Upper lobe of right lung (tissue), 1 donor: ENCODE measurements at regions not wholly inside any gene's neighbourhood (a gene's known extent, or its start where the extent isn't known, plus 50 kb on each side); places are given as distances from the start of the nearest gene placed in this dataset.

Experiments used
- ATAC-seq: fragments of 200-7000 bp; cut with Tn5 transposase; one replicate; pipeline ENCODE4 v1.9.1; 2020; ENCODE audit warnings: mild to moderate bottlenecking, moderate library complexity
- DNase-seq: peaks from one replicate; pipeline ENCODE4 v3.0.0-alpha.2; 2020
- H3K27ac ChIP-seq: fragments of 200-600 bp; one replicate; pipeline ENCODE4 v1.8.0; 2022
- H3K27me3 ChIP-seq: fragments of 200-600 bp; one replicate; pipeline ENCODE4 v1.8.0; 2022; ENCODE audit warnings: mild to moderate bottlenecking
- H3K36me3 ChIP-seq: fragments of 200-600 bp; one replicate; pipeline ENCODE4 v1.8.0; 2022
- H3K4me1 ChIP-seq: fragments of 200-600 bp; one replicate; pipeline ENCODE4 v1.8.0; 2022
- H3K4me3 ChIP-seq: fragments of 200-600 bp; one replicate; pipeline ENCODE4 v1.8.0; 2022; ENCODE audit warnings: mild to moderate bottlenecking
- H3K9me3 ChIP-seq: fragments of 200-600 bp; one replicate; pipeline ENCODE4 v1.8.0; 2022
- intact Hi-C: fragments of 100-400 bp; cut with DNase I; formaldehyde crosslinking; loops from one replicate; pipeline ENCODE4 v1.11.0; 2022
- TF ChIP-seq, protein P1 (sequence below): fragments of 200-600 bp; IDR thresholded peaks from one replicate; pipeline ENCODE4 v1.8.0; 2022; ENCODE audit warnings: antibody characterized with exemption
- donor health status: DM: no; HTN: yes; CAD: no; lungs with severe emphysema.

DNA sequence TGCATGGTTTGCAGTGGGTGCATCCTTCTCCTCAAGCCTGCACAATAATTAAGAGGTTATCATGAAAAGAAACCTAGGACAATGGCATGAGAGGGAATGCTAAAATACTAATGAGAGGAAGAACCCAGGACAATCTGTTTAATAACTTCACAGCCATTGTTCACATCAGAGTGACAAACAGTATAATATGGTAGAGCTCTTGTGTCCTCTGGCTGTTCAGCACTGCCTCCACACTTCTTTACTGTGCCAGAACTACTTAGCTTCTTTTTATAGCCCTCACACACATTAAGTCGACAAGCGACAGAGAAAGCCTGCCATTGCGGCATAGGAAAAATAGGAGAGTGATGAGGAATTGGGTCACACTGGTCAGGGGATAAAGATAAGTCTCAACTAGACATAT, 65.0 kb upstream of the MEIS2 start:
- TF ChIP-seq, protein P1, sequence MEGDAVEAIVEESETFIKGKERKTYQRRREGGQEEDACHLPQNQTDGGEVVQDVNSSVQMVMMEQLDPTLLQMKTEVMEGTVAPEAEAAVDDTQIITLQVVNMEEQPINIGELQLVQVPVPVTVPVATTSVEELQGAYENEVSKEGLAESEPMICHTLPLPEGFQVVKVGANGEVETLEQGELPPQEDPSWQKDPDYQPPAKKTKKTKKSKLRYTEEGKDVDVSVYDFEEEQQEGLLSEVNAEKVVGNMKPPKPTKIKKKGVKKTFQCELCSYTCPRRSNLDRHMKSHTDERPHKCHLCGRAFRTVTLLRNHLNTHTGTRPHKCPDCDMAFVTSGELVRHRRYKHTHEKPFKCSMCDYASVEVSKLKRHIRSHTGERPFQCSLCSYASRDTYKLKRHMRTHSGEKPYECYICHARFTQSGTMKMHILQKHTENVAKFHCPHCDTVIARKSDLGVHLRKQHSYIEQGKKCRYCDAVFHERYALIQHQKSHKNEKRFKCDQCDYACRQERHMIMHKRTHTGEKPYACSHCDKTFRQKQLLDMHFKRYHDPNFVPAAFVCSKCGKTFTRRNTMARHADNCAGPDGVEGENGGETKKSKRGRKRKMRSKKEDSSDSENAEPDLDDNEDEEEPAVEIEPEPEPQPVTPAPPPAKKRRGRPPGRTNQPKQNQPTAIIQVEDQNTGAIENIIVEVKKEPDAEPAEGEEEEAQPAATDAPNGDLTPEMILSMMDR: no peak
- H3K27ac ChIP-seq: no peak overlapping the region
- no peaks in the 10 kb centered on the region for H3K27me3 ChIP-seq
- H3K4me3 ChIP-seq: no peak overlapping the region
- intact Hi-C loops: no loop called here
- H3K4me1 ChIP-seq: no peaks in the 10 kb centered on the region
- no peak for ATAC-seq
- no peak for DNase-seq
- no peaks in the 10 kb centered on the region for H3K9me3 ChIP-seq
- no peaks in the 10 kb centered on the region for H3K36me3 ChIP-seq

DNA sequence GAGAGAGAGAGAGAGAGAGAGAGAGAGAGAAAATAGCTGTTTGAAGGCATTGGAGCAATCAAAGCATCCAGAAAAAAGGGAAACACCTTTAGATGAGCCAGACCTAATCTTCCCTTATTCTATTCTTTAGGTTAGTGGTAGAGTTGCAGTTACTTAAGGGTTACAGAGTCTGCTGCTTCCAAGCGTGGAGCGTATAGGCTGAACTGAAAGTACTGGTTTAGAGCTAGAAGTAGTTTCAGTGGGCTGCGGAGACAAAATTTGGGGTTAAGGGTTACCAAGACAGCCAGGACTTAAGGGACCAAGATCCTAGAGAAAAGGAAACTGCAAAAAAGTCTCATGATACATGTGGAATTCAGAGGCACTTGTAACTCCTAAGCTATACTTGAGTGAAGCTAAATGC, 66.1 kb upstream of the MEIS2 start:
- no peak overlapping the region for H3K4me3 ChIP-seq
- no peak for DNase-seq
- no peaks in the 10 kb centered on the region for H3K4me1 ChIP-seq
- no peaks in the 10 kb centered on the region for H3K36me3 ChIP-seq
- TF ChIP-seq, protein P1: no peak
- no peak overlapping the region for H3K27ac ChIP-seq
- H3K27me3 ChIP-seq: no peaks in the 10 kb centered on the region
- intact Hi-C loops: no loop called here
- no peak for ATAC-seq
- H3K9me3 ChIP-seq: no peaks in the 10 kb centered on the region

DNA sequence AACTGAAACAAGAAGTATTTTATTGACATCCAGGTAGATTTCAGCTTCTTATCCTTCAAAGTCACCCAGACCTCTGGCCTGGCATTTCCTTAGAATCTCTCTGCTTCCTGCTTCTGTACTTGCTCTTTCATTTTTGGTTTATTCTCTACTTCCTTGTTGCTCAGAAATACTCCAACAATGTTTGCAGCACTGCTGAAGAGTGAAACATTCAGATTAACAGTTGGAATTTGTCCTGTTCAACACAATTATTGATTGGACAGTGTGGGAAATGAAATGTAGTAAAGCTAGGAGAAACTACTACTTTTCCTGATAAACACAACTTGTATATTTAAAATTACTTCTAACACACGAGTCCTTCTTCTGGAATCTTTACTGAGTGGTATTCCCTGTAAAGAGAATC, 81.0 kb upstream of the MEIS2 start:
- Histone ChIP-seq H3K4me1 (no peaks in the 10 kb centered on the region), H3K36me3 (no peaks in the 10 kb centered on the region), H3K27me3 (no peaks in the 10 kb centered on the region), H3K27ac (no peak overlapping the region), H3K9me3 (no peaks in the 10 kb centered on the region), H3K4me3 (no peak overlapping the region)
- intact Hi-C loops: no loop called here
- ATAC-seq (no peak), DNase-seq (no peak)
- TF ChIP-seq, protein P1: no peak

DNA sequence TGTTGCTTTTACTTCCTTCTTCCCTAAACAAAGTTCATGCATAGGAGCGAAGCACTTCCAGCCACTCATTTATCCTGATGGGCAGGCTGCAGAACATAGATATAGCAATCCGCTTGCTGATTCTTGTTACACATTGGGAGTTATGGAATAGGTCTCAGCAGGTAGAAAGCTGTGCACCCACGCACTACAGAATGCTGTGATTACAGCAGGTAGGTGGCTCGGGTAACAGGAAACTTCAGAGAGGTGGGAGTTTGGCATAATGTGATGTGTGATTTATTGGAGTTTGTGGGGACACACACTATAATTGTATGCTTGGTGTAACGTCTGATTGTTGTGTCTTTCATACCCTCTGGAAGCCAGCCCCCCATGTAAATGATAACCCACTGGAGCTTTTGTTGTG, 99.2 kb upstream of the MEIS2 start:
- no peak for ATAC-seq
- no peaks in the 10 kb centered on the region for H3K4me1 ChIP-seq

DNA sequence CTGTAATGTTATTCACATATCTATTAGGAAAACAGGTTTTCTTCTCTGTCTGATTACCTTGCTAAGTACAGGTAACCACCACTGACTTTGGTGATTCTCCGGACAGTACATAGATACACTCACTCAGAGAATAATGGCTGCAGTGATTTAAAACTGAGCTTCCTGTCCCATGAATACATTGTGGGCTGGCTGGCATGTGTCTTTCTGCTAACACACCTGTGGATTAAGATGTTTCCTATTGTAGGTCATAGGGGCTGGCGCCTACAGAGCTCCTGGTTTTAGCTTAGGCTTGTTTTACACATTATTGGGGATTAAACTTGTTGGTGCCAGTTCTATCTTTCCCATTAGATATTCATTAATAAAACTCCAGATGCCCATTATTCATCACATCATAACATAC, 102.7 kb upstream of the MEIS2 start:
- no peaks in the 10 kb centered on the region for H3K9me3 ChIP-seq
- H3K27me3 ChIP-seq: no peaks in the 10 kb centered on the region
- DNase-seq (no peak), ATAC-seq (no peak)
- TF ChIP-seq, protein P1: no peak
- intact Hi-C loops: no loop called here
- H3K36me3 ChIP-seq: no peaks in the 10 kb centered on the region
- H3K4me3 ChIP-seq: no peak overlapping the region
- H3K27ac ChIP-seq: no peak overlapping the region
- H3K4me1 ChIP-seq: no peaks in the 10 kb centered on the region

More for the DNA sequence above, 99.2 kb upstream of the MEIS2 start:
- no peaks in the 10 kb centered on the region for H3K36me3 ChIP-seq
- H3K27me3 ChIP-seq: no peaks in the 10 kb centered on the region
- H3K27ac ChIP-seq: no peak overlapping the region
- H3K4me3 ChIP-seq: no peak overlapping the region
- intact Hi-C loops: no loop called here
- TF ChIP-seq, protein P1: no peak
- no peaks in the 10 kb centered on the region for H3K9me3 ChIP-seq
- no peak for DNase-seq

DNA sequence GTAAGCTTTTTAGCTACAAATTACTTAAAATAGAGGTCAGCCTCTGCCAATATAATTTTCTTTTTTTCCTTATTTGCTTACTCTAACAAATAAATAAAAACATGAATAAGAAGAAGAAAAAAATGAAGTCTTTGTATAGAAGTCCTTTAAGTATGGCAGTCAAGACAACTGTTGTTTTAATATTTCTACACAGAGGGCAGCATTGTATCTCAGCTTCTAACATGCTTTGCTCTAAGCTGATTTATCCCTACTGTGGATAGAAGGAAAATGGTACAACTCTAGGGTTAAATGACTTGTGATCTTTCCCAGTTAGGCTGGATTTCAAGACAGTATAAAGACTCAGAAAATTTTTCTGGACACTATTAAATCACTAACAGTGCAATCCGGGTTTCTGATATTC, 104.3 kb upstream of the MEIS2 start:
- H3K27ac ChIP-seq: no peak overlapping the region
- TF ChIP-seq, protein P1: no peak
- H3K4me1 ChIP-seq: no peaks in the 10 kb centered on the region
- H3K4me3 ChIP-seq: no peak overlapping the region
- intact Hi-C loops: no loop called here
- H3K27me3 ChIP-seq: no peaks in the 10 kb centered on the region
- H3K9me3 ChIP-seq: no peaks in the 10 kb centered on the region
- ATAC-seq (no peak), DNase-seq (no peak)
- no peaks in the 10 kb centered on the region for H3K36me3 ChIP-seq
